GM18861 (cell line): ENCODE measurements at regions not wholly inside any gene's neighbourhood (a gene's known extent, or its start where the extent isn't known, plus 50 kb on each side); places are given as distances from the start of the nearest gene placed in this dataset.

Experiments
- ATAC-seq: cut with Tn5 transposase; IDR thresholded peaks from one replicate; pipeline ENCODE4 v1.9.1; 2021; ENCODE audit not compliant: unreplicated experiment

DNA sequence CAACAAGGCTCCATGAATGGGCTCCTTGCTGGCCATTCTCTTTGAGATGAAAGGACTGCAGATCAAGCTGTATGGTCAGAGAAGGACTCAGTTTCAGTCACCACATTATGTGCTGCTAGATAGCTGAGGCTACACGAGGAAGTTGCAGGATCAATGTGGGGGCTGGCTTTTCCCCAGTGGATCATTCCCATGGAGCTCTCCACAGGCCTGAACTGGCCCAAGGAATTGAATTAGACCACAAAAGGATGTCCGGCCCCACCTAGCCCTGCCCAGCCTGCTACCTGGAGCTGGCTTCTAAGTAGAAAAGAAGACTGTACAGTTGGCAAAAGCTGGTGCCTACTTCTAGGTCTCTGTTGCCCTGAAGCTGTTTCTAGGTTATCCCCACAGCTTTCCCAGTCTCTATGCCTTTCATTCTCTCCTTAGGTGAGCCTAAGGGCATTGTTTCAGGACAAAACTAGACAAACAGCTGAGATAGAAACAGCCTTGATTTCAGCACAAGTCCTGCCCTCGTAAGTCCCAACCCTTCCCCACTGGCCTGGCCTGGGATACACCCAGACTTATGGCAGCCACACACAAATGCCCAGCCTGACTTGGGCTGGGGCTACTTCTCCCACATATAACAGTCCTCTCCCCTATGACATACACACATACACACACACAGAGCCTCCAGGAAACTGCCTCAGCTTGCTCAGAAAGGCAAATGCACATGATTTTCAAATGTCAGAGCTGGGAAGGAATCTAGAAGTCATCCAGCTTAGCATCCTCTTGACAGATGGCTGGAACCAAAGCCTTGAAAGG lies 129.1 kb upstream of the NCAM1 start:
- ATAC-seq: no peak

DNA sequence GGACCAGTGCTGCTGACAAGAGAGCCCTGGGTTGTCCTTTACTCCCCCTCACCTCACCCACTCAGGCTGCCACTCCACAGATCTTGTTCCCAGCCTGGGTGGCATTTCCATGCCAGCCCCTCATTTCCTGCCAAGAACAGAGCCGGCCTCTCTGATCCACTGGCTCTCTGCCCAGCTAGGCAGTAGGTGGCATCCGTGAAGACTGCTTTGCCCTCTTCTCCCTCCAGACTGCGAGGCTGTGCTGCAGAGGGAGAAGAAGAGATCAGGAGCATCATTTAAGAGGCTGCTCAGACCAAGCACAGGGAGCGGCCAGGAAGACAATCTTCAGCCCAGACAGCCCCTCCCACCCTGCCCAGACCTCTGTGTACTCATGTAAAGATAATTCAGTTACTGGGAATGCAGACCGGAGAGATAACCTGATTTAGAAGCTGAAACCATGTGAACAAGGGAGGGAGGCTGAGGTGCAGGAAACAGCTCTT lies 126.9 kb upstream of the NCAM1 start:
- ATAC-seq: no peak

DNA sequence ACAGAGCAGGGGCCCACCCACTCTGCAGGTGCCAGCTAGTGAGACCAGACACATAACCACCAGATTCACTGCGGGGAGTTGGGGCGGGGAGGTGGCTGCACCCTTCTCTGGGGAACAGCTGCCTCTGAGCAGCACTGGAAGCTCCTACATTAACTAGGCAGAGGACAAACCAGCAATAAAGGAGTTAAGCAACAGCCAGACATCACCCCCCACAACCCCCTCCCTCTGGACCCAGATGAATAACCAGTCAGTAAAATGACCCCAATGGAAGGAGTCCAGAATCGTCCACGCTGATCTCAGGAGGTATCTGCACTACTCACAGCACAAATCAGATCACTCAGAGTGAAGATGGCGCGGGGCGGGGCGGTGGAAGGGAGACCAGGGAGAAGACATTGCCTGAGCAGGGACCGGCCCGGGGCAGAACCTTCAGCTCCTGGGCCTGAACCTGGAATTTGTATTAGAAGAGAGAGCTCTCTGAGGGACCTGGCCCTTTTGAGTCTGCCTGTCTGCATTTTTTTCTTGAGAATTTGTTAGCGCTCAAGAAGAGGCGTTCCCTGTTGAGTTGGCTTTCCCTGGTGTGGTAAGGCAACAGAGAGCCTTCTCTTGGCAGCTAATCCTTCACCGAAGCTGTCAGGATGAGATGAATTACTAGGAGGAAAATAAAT lies 125.5 kb upstream of the NCAM1 start:
- ATAC-seq: no peak

GRCh38 chr11:112836256-112836602 lies 125.0 kb upstream of the NCAM1 start:
- ATAC-seq: no peak

DNA sequence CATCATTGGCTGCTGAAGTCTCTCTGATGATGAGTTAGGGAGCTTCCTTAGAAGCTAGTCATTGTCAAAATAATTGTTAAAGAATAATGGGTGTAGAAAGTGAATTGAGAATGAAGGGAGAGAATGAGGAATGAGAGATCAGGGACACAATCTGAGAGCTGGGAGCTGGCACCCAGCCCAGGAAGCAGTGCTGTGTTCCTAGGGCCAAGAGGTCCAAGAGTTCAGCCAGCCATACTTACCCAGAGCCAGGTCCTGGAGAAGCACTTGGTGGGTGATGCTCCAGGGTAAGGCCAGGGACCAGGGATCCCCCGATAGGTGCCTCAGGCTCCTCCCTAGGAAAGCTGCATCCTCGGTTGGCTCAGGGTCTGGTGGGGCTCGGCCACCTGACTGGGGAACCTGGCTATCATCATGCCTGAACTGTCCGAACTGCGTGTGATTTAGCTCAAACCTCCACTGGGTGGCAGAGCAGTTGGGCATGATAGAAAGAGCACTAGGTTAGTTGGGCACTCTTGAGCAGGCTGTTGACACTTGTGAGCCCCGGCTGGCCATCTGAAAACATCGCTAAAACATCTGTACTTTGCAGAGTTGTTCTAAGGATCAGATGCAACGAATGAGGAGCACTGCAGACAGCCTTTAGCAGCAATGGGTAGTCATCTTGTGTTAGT lies 123.9 kb upstream of the NCAM1 start:
- ATAC-seq: no peak

GRCh38 chr11:112839051-112839450 lies 122.2 kb upstream of the NCAM1 start:
- ATAC-seq: no peak

GRCh38 chr11:112841729-112842128 lies 119.5 kb upstream of the NCAM1 start:
- no peak for ATAC-seq

GRCh38 chr11:112842151-112842550 lies 119.1 kb upstream of the NCAM1 start:
- no peak for ATAC-seq

GRCh38 chr11:112844517-112844916 lies 116.7 kb upstream of the NCAM1 start:
- ATAC-seq: no peak

- ATAC-seq: no peak
Measured at GRCh38 chr11:112847568-112847967, 113.7 kb upstream of the NCAM1 start.

- ATAC-seq: no peak
Measured at GRCh38 chr11:112852143-112852866, 108.9 kb upstream of the NCAM1 start.

- ATAC-seq: no peak
Measured at GRCh38 chr11:112856133-112856532, 105.1 kb upstream of the NCAM1 start.

DNA sequence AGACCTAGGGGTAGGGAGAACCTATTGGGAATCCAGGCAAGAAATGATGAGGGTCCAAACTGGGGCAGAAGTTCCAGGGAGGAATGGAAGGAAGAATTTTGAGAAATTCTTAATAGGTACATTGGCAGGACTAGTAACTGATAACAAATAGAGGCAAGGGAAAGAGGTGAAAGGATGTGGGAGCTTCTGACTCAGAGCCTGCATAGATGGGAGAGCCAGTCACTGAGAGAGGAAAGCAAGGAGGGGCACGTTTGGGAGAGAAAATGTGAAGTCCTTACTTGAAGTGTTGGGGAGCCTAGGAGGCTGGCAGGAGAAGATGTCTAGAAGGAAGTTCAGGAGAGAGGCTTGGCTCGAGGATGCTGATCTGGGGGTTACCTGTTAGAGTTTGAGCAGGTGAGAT lies 104.6 kb upstream of the NCAM1 start:
- ATAC-seq: no peak

- ATAC-seq: no peak
Measured at GRCh38 chr11:112858289-112859023, 102.8 kb upstream of the NCAM1 start.

- no peak for ATAC-seq
Measured at GRCh38 chr11:112859787-112860186, 101.4 kb upstream of the NCAM1 start.

GRCh38 chr11:112861356-112861755 lies 99.9 kb upstream of the NCAM1 start:
- ATAC-seq: no peak

DNA sequence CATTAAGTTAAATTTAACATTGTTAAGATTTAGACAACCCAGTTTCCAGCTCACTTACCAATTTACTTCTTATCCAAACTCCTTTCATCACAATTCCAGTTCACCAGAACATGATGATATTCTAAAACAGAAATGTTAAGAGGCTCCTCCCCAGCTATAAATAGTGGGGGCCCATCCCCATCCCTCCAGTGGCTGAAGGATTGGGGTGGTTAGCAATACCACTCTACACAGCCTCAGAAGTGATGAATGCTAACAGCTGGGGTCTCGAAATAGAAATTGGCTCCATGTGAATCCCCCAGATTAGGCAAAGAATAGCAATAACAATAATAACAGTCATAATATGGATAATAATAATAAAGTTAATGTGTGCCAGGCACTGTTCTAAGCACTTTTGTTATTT lies 97.9 kb upstream of the NCAM1 start:
- ATAC-seq: no peak

DNA sequence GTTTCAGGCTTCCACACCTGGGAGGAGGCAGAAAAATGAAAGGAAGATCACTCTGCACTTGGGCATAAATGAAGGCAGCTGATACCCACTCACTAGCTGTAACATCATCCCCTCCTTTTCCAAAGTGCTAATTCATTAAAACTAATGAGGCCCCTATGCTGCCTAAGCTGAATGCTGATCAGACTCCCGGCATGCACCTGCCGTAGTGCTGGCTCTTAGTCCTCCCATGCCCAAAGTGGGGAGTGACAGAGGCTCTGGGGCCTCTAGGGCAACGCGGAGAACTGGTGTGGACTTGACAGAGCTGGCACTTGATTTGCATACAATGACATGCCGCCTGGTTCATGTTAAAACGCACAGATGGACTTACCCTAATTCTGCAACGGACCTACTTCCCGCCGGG lies 96.5 kb upstream of the NCAM1 start:
- no peak for ATAC-seq

- no peak for ATAC-seq
Measured at GRCh38 chr11:112871909-112872500, 89.2 kb upstream of the NCAM1 start.

GRCh38 chr11:112874980-112875379 lies 86.2 kb upstream of the NCAM1 start:
- ATAC-seq: no peak
